ENCODE measurements at regions not wholly inside any gene's neighbourhood (a gene's known extent, or its start where the extent isn't known, plus 50 kb on each side); places are given as distances from the start of the nearest gene placed in this dataset.

- no peaks in the 10 kb centered on the region for H3K36me3 Mint-ChIP-seq
- ChIA-PET CTCF (no interaction called here), POLR2A (no interaction called here)
- H3K27ac Mint-ChIP-seq, result no peak overlapping the region
- H3K27me3 Mint-ChIP-seq (ENCODE audit: low read depth), result no peaks in the 10 kb centered on the region
- DNase-seq (ENCODE audit: low spot score) (no peak), ATAC-seq (no peak)
- peaks cover 5% of the 10 kb centered on the region for H3K4me1 Mint-ChIP-seq
- TF ChIP-seq OVOL2 (CRISPR knock-in tag; IDR thresholded peaks at IDR 0.05; ENCODE audit: borderline replicate concordance), result no peak
- no peaks in the 10 kb centered on the region for H3K9me3 Mint-ChIP-seq
- no peak overlapping the region for H3K4me3 Mint-ChIP-seq
These were observed 952.1 kb downstream of the DIAPH3 start for GRCh38 chr13:59211606-59212005.

- no peak for DNase-seq (ENCODE audit: low spot score)
- ChIA-PET CTCF (no interaction called here), POLR2A (no interaction called here)
- ATAC-seq, result no peak
- Mint-ChIP-seq H3K4me1 (0 out of 2 replicates have a peak, but pooled peaks cover 2% of the 10 kb centered on the region), H3K9me3 (no peaks in the 10 kb centered on the region), H3K27me3 (ENCODE audit: low read depth) (no peaks in the 10 kb centered on the region), H3K36me3 (no peaks in the 10 kb centered on the region), H3K27ac (no peak overlapping the region), H3K4me3 (no peak overlapping the region)
- TF ChIP-seq USF2 (CRISPR knock-in tag; IDR thresholded peaks at IDR 0.05) (no peak), CBFB (CRISPR knock-in tag; IDR thresholded peaks at IDR 0.05; ENCODE audit: low read depth) (no peak), ZNF281 (CRISPR knock-in tag; IDR thresholded peaks at IDR 0.05) (no peak), CTCF (IDR thresholded peaks at IDR 0.05) (no peak), ZNF232 (CRISPR knock-in tag; IDR thresholded peaks at IDR 0.05) (no peak), ATF2 (CRISPR knock-in tag; IDR thresholded peaks at IDR 0.05; ENCODE audit: borderline replicate concordance, low read depth) (no peak), MYBL2 (CRISPR knock-in tag; IDR thresholded peaks at IDR 0.05) (no peak), TEAD1 (CRISPR knock-in tag; IDR thresholded peaks at IDR 0.05) (no peak), OVOL2 (CRISPR knock-in tag; IDR thresholded peaks at IDR 0.05; ENCODE audit: borderline replicate concordance) (no peak), GTF2I (CRISPR knock-in tag; conservative IDR thresholded peaks at IDR 0.05) (no peak), CREM (CRISPR knock-in tag; IDR thresholded peaks at IDR 0.05) (no peak), KAT7 (CRISPR knock-in tag; IDR thresholded peaks at IDR 0.05; ENCODE audit: borderline replicate concordance) (no peak), EMX1 (CRISPR knock-in tag; IDR thresholded peaks at IDR 0.05) (no peak), RORB (CRISPR knock-in tag; IDR thresholded peaks at IDR 0.05) (no peak)
These were observed 934.3 kb downstream of the DIAPH3 start for GRCh38 chr13:59229401-59229800.

GRCh38 chr13:59229861-59230260 is 933.9 kb downstream of the DIAPH3 start:
- no peaks in the 10 kb centered on the region for H3K36me3 Mint-ChIP-seq
- CTCF ChIA-PET, result no interaction called here
- POLR2A ChIA-PET, result no interaction called here
- no peak for DNase-seq (ENCODE audit: low spot score)
- no peak overlapping the region for H3K4me3 Mint-ChIP-seq
- no peak for ATAC-seq
- H3K27ac Mint-ChIP-seq, result no peak overlapping the region
- H3K27me3 Mint-ChIP-seq (ENCODE audit: low read depth), result no peaks in the 10 kb centered on the region
- H3K4me1 Mint-ChIP-seq, result 0 out of 2 replicates have a peak, but pooled peaks cover 2% of the 10 kb centered on the region
- no peaks in the 10 kb centered on the region for H3K9me3 Mint-ChIP-seq
- TF ChIP-seq JAZF1 (CRISPR knock-in tag; IDR thresholded peaks at IDR 0.05) (no peak), ESRRA (CRISPR knock-in tag; IDR thresholded peaks at IDR 0.05; ENCODE audit: borderline replicate concordance) (no peak), ERG (CRISPR knock-in tag; IDR thresholded peaks at IDR 0.05) (no peak), FOXJ3 (CRISPR knock-in tag; IDR thresholded peaks at IDR 0.05; ENCODE audit: borderline replicate concordance) (no peak), TEAD4 (CRISPR knock-in tag; IDR thresholded peaks at IDR 0.05) (no peak), AR (CRISPR knock-in tag; IDR thresholded peaks at IDR 0.05) (no peak), USF1 (CRISPR knock-in tag; IDR thresholded peaks at IDR 0.05) (no peak)

Measured in WTC11 (cell line).